KMS-11 (cell line): ENCODE measurements at regions not wholly inside any gene's neighbourhood (a gene's known extent, or its start where the extent isn't known, plus 50 kb on each side); places are given as distances from the start of the nearest gene placed in this dataset.

Experiments used
- H2AFZ ChIP-seq: fragments of 200-600 bp; sonication (generic); 2 replicates; pipeline ENCODE4 v1.6.1; 2016; ENCODE audit warnings: antibody characterized with exemption, mixed run types, low read depth
- H3K27ac ChIP-seq: fragments of 200-600 bp; sonication (generic); 2 replicates; pipeline ENCODE4 v1.6.1; 2016; ENCODE audit warnings: mild to moderate bottlenecking, mixed run types
- H3K27me3 ChIP-seq: fragments of 200-600 bp; sonication (generic); 2 replicates; pipeline ENCODE4 v1.6.1; 2017; ENCODE audit warnings: mild to moderate bottlenecking, low read depth, mixed run types, moderate library complexity; ENCODE audit not compliant: insufficient read depth
- H3K36me3 ChIP-seq: fragments of 200-600 bp; sonication (generic); 2 replicates; pipeline ENCODE4 v1.6.1; 2017; ENCODE audit warnings: mild to moderate bottlenecking, mixed run types; ENCODE audit not compliant: insufficient read depth
- H3K4me1 ChIP-seq: fragments of 200-600 bp; sonication (generic); 2 replicates; pipeline ENCODE4 v1.6.1; 2016; ENCODE audit warnings: mild to moderate bottlenecking, low read depth, mixed run types; ENCODE audit not compliant: poor library complexity, severe bottlenecking
- H3K4me2 ChIP-seq: fragments of 200-600 bp; sonication (generic); 2 replicates; pipeline ENCODE4 v1.7.0; 2016; ENCODE audit warnings: mild to moderate bottlenecking, mixed run types
- H3K4me3 ChIP-seq: fragments of 200-600 bp; sonication (generic); IDR thresholded peaks from 2 replicates; pipeline ENCODE4 v1.6.1; 2017; ENCODE audit warnings: low read depth, low read length, mixed read lengths; ENCODE audit not compliant: insufficient read depth
- H3K79me2 ChIP-seq: fragments of 200-600 bp; sonication (generic); 2 replicates; pipeline ENCODE4 v1.6.1; 2016; ENCODE audit warnings: low read depth, mixed run types; ENCODE audit not compliant: insufficient read depth
- H3K9ac ChIP-seq: fragments of 200-600 bp; sonication (generic); 2 replicates; pipeline ENCODE4 v1.6.1; 2016; ENCODE audit warnings: mild to moderate bottlenecking, mixed run types
- H4K20me1 ChIP-seq: fragments of 200-600 bp; sonication (generic); 2 replicates; pipeline ENCODE4 v1.6.1; 2016; ENCODE audit warnings: mild to moderate bottlenecking, mixed run types; ENCODE audit not compliant: insufficient read depth
- CTCF ChIP-seq: fragments of 200-600 bp; sonication (generic); conservative IDR thresholded peaks from 2 replicates; pipeline ENCODE4 v1.6.1; 2017; ENCODE audit warnings: low read depth, mild to moderate bottlenecking, antibody characterized with exemption, low read length, moderate library complexity, mixed read lengths

GRCh38 chr5:107314330-107314729 is 356.4 kb downstream of the EFNA5 start:
- Histone ChIP-seq H3K27ac (no peak overlapping the region), H2AFZ (no peak overlapping the region), H3K4me1 (no peaks in the 10 kb centered on the region), H3K79me2 (no peaks in the 10 kb centered on the region), H3K4me3 (no peak overlapping the region), H3K4me2 (no peak overlapping the region), H3K36me3 (no peaks in the 10 kb centered on the region), H4K20me1 (no peaks in the 10 kb centered on the region), H3K27me3 (no peaks in the 10 kb centered on the region), H3K9ac (no peak overlapping the region)
- TF ChIP-seq CTCF = no peak

- Histone ChIP-seq H3K4me2 (no peak overlapping the region), H3K79me2 (no peaks in the 10 kb centered on the region), H3K36me3 (no peaks in the 10 kb centered on the region), H2AFZ (no peak overlapping the region), H3K9ac (no peak overlapping the region), H3K27me3 (no peaks in the 10 kb centered on the region), H3K4me3 (no peak overlapping the region), H3K4me1 (no peaks in the 10 kb centered on the region), H3K27ac (no peak overlapping the region), H4K20me1 (no peaks in the 10 kb centered on the region)
- no peak for TF ChIP-seq CTCF
Measured at GRCh38 chr5:107313921-107314320, 356.8 kb downstream of the EFNA5 start.

GRCh38 chr5:107313098-107313497 is 357.6 kb downstream of the EFNA5 start:
- Histone ChIP-seq H3K36me3 (no peaks in the 10 kb centered on the region), H2AFZ (no peak overlapping the region), H3K4me3 (no peak overlapping the region)

GRCh38 chr5:107310181-107310580 is 360.6 kb downstream of the EFNA5 start:
- Histone ChIP-seq H3K4me3 (no peak overlapping the region), H3K4me1 (no peaks in the 10 kb centered on the region), H3K79me2 (no peaks in the 10 kb centered on the region), H3K36me3 (no peaks in the 10 kb centered on the region), H3K27ac (no peak overlapping the region), H2AFZ (no peak overlapping the region), H3K27me3 (no peaks in the 10 kb centered on the region), H3K4me2 (no peak overlapping the region), H4K20me1 (no peaks in the 10 kb centered on the region), H3K9ac (no peak overlapping the region)
- no peak for TF ChIP-seq CTCF

More at GRCh38 chr5:107313098-107313497, 357.6 kb downstream of the EFNA5 start:
- Histone ChIP-seq H3K9ac (no peak overlapping the region), H3K27ac (no peak overlapping the region), H3K4me1 (no peaks in the 10 kb centered on the region), H3K27me3 (no peaks in the 10 kb centered on the region), H4K20me1 (no peaks in the 10 kb centered on the region), H3K4me2 (no peak overlapping the region), H3K79me2 (no peaks in the 10 kb centered on the region)
- no peak for TF ChIP-seq CTCF
